HG02642 (cell line): ENCODE measurements at regions not wholly inside any gene's neighbourhood (a gene's known extent, or its start where the extent isn't known, plus 50 kb on each side); places are given as distances from the start of the nearest gene placed in this dataset.
"Not testable (repeated sequence)": the region's sequence is repeated elsewhere in the genome, so short reads cannot be mapped to it uniquely, and the experiment has no call there.

Experiments
- ATAC-seq: cut with Tn5 transposase; IDR thresholded peaks from one replicate; pipeline ENCODE4 v1.9.1; 2021; ENCODE audit warnings: mild to moderate bottlenecking; ENCODE audit not compliant: unreplicated experiment, poor library complexity

DNA sequence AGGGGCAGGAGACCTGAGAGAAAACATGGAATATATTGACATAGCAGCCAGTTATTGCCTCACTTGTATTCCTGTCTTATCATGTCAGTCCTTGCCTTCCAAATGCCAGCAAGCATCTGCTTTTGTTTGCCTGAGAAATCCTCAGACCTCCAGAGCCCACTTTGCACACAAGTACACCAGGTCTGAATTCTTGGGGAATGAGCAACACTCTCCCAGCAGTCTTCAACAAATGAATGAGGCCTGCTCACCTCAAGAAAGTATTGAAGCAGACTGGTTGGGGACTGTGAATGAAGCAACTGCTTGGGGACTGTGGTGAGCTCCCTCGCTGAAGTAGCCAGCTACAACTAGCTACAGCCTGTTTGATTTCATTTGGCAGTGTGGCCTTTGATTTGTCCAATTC, 172.8 kb upstream of the SPTLC3 start:
- ATAC-seq, result no peak

DNA sequence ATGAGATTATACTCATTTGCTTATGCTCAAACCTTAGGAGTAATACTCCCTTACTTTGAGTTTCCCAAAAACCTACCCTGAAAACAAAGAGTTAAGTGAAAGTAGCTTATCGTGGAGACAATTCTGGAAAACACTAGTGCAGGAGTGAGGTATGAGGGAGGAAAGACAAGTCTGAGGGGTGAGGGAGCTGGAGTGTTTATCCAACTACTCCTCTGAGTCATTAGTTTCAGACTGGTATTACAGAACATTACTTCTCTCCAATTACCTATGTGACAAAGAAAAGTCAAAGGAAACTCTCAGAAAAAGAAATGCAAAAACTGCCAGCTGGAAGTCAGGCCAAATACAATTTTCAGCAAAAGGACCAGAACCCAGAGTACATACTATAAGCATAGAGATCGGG, 171.1 kb upstream of the SPTLC3 start:
- no peak for ATAC-seq

DNA sequence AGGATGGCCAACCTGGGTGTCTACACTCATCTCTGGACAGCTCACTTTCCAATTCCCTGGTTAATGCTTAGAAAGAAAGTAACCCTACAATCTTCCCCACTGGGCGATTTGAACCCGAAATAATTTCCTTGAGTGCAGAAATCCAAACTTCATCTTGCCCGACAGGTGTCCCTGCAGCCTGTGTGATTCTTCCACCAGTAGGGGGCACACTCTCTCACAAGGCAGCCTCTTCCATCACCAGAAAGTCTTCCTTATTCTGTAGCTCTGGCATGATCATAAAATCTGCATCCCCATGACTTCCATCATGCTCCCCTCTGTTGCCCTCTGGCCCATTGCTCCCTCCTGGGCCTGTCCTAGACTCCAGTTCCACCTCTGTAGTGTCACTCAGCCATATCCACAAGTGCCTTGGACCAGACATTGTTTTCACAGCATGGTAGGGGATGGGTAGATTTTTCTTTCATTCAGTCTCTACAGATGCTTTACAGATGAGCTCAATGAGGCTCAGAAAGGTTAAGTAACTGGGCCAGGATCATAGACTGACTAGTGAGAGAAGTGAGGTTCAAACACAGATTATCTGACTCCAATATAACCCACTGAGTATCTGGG, 170.4 kb upstream of the SPTLC3 start:
- ATAC-seq, result no peak

DNA sequence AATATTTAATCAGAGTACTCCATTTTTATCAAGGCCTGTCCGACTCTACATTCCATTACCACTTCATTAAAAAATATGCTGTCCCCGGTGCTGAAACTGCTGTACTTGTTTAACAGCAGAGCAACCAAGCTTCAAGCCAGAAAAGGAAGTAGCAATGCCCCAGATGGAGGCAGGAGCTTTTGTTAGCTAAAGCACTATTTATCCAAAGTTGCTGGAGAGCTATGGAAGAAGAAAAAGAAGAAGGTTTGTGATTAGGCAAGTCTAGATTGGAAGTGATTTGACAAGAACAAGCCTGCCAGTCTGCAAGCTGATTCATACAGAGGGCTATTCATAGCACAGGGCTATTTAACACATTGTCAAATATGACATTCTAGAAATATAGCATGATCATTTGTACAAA, 160.9 kb upstream of the SPTLC3 start:
- no peak for ATAC-seq

DNA sequence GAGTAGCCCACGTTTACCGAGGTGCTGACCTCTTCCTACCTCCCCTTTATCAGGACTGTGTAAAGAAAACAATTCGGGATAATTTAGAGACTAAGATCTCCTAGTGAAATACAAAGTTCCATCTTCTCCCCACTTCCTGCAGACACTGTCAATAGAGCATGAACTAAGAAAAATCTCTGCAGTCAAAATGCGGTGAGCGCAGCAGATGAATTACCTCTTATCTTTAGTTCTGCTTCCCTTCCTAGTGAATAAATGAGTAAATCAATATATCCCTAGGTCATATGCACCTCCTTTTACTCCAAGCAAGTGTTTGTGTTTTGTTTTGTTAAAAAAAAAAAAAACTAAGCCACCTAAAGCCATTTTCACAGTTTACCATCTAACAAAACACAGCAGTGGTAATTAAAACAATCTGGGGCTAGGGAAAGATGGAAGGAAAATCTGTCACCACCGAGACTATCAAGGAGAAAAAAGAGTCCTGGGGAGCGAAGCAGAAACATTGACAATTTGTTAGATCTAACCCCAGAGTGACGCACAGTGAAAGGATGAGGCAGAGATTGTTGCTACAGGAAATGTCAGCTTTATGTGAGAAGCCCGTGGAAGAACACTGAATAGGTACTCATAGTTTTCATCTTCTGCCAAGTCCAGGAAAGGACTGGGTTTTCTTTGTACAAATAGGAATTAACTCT, 159.4 kb upstream of the SPTLC3 start:
- ATAC-seq, result no peak

DNA sequence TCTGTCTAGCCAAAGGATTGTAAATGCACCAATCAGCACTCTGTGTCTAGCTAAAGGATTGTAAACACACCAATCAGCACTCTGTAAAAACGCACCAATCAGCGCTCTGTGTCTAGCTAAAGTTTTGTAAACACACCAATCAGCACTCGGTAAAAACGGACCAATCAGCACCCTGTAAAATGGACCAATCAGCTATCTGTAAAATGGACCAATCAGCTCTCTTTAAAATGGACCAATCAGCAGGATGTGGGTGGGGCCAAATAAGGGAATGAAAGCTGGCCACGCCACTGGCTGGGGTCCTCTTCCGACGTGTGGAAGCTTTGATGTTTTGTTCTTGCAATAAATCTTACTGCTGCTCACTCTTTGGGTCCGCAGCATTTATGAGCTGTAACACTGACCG, 151.1 kb upstream of the SPTLC3 start:
- ATAC-seq, result not testable (repeated sequence)

DNA sequence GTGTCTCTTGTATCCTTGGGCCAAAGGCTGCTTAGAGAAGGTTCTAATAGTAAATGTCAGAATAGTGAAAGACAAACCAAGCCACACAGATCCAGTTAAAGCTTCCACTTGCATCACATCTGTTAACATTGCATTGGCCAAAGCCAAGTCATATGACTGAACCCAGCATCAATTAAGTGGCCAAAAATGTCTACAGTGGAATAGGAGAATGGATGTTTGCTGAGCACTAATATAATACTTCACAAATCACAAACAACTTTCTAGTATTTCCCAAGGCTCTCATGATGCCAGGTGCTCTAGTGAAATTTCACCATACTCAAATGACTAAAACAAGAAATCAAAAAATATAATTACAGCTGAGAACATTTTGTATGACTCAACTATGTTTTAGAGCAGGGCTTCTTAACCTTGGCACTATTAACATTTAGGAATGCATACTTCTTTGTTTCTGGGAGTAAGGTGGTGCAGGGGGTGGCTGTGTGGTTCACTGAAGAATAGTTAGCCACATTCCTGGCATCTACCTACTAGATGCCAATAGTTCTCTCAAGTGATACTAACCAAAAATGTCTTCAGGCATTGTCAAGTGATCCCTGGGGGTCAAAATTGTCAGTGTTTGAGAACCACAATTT, 148.0 kb upstream of the SPTLC3 start:
- no peak for ATAC-seq

DNA sequence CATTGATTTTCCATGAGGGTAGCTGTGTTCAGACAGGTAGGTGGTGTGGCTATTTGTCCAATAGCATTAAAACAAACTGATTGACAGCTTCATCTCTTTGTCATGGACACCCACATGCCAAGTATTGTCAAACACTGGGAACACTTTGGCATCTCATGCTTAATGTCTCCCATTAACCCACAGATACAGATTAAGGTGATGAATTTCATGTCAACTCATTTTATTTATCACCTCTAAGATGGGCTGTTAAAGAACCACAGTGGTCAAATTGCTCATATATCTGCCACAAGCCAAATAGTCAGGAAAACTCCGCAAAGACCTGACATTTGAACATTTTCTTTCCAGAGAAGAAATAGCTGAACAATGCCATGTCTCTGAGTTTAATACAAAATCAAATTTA, 139.1 kb upstream of the SPTLC3 start:
- no peak for ATAC-seq

DNA sequence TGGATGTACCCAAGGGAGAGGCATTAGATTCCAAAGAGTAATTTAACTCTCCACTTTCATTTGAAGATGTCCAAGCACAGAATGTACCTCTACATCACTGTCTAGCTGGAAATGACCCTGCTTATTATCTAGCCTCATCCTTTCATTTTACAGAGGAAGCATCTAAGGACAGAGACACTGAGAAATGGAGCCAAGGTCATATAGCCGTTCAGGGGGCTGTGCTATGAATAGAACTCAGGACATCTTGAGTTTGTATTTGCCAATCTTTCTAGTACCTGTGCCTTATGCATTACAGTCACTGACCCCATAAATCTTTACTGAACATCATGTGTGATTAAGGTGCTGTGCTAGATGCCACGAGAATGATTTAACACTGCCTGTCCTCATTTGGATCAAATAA, 138.2 kb upstream of the SPTLC3 start:
- ATAC-seq, result no peak

DNA sequence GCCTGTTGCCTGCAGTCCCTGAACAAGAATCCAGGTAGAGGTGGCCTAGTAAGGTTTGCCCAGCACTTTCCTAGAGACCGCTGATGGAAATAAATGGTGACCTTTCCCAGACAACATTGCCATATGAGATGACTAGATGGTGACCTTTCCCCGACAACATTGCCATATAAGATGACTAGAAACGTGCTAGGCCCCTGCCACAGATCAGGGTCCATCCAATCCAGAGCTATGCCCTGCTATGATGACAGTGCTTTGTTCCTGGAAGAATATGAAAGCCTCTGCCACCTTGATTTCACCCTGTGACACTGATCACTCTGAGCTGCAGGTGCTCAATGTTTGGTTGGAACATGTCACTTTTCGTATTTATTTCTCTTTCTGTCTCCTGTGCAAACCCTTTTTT, 133.8 kb upstream of the SPTLC3 start:
- ATAC-seq, result no peak

DNA sequence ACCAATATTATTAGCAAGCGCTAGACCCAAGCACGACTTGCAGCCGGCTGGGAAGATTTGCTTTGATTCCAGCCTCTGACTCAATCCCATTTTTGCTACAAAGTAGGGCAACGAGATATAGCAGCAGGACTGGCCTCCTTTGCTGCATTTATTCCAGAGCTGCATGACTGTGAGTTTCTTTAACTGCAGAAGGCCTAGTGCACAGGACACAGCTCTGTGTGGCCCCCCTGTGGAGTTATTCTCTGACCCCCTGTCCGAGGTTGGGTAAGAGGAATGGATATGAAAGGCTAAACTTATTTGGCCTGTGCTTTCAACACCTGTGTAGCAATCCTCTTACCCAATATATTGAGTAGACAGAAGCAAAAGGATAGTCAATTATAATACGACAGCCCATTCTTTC, 133.3 kb upstream of the SPTLC3 start:
- ATAC-seq, result no peak

DNA sequence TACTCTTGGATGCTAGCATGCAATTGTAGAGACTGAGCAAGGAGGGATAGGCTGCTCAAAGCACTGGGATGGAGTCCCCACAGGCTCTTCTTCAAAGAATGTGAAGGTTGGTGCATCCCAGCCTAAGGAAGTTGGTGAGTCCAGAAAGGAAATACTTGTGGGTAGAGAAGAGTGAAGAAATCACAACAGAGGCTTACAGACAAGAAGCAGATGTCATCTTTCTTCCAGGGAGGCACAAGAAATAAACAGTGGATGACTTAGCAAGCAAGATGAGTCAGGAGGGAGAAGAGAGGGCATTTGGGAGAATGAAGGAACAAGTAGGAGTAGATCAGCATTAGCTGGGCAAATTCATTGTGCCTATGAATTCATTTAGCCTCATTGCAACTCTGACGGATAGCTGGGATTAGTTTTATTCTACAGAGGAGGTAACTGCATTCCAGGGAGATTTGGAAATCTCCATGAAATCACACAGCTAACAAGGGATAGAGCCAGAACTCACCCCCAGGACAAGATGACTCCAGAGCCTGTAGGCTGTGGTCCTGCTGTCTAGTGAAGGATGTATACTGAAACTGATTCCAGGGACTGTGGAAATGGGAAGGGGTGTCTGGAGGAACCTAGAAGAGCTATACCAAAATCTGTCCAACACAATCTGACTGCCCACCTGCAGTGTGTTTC, 125.8 kb upstream of the SPTLC3 start:
- ATAC-seq, result no peak

DNA sequence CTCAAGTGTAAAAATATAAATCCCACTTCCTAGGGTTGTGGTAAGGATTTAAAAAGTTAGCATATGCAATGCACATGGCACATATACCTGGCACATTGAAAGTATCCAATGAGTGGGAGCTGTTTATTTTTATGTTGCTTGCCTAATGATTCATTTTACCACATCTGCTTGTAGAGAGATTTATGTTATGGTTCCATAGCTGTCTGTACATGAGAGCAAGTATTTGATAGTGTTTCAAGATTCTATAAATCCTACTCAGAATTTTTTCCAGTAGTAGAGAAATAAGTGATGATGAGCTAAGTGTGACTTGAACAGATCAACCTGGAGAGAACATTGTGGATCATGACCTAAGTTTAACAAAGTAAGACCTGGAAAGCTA, 125.3 kb upstream of the SPTLC3 start:
- no peak for ATAC-seq

DNA sequence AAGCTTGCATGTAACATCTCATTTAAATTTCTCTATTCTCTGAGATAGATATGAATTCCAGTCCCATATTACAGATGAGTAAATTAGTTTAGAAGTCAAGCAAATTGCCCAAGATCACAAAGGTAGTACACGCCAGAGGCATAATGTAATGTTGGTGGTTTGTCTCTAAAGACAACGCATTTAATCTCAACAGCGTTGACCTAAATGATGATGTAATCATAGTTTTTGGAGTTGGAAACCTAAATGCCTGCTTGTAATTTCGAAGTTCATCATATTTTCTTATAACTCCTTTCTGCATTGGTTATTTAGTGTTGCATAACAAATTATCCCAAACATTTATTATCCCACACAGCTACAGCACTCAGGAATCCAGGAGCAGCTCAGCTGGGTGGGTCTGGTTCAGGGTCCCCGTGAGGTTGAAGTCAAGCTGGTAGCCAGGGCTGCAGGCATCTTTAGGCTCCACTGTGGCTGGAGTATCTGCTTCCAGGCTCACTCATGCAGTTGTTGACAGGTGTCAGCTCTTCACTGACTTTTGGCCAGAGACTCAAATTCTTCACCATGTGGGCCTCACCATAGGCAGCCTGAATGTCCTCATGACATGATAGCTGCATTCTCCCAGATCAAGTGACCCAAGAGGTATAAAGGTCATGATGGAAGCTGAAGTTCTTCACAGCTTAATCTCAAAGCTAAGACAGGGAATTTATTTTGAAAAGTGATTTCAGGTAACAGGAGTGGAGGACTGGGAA, 122.0 kb upstream of the SPTLC3 start:
- ATAC-seq, result no peak

DNA sequence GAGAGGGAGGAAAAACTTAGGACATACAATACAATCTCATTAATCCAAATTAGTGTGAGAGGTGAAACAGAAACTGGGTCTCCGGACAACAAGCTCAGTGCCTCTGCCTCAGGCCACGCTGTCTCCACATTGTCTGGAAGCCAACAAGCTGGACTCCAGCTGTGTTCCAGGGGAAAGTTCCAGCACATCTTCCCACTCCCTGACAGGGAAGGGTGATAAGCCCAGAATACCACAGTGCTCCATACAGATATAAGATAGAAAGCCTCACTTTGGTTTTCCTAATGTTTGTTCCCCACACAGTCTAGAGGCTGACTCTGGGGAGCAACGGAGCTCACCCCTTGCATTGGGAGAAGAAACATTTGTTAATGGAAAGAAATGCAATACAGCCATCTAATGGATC, 117.1 kb upstream of the SPTLC3 start:
- no peak for ATAC-seq

DNA sequence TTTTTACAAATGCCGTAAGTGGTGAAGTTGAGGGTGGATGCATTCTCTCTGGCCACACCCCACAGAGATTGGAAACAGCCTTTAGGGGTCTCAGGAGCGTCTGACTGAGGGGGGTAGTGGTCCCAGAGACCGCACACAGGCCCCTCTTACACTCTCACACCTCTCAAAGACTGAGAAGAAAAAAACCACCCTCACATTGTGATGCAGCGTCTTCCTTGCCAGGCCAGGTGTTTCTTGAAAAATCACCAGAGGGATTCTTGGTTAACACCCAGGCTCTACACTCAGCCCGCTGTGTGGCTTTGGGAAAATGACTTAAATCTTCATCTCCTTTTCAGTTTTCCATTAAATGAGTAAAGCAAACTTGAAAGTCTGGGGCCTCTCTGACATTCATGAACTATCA, 115.8 kb upstream of the SPTLC3 start:
- no peak for ATAC-seq

DNA sequence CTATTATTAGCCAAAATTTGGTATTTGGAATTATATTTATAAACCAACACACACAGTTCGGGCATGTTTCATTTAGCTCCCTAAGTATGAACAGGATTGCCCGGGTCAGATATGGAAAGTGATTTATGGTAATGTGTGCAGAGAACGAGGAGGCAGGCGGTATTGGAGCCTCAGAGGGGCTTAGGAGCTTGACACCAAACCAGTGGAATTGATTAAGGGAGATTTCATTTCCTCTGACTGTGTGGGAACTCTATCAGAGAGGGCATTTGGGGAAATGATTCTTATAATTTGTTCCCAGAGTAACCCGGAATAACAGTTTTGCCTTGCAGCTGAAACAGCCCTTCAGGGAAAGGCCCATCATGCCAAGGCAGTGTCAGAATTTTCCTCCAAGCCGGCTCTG, 115.1 kb upstream of the SPTLC3 start:
- ATAC-seq, result no peak

DNA sequence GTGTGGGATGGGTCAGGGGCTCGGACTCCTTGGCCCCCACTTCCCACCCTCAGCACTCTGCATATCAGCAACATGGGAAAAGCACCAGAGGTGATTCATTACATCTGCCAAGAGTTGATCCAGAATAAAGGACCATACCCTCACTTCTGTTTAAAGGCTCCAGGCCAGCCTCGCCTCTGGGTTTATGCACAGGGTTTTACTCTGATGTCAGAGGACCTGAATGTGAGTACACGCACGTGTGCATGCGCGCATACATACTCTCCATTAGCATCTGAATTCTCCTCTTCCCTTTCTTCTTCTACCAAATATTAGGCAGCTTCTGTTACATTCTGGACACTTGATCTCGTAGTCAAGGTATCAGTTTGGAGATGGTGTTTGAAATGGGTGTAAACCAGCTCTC, 114.7 kb upstream of the SPTLC3 start:
- ATAC-seq, result no peak

DNA sequence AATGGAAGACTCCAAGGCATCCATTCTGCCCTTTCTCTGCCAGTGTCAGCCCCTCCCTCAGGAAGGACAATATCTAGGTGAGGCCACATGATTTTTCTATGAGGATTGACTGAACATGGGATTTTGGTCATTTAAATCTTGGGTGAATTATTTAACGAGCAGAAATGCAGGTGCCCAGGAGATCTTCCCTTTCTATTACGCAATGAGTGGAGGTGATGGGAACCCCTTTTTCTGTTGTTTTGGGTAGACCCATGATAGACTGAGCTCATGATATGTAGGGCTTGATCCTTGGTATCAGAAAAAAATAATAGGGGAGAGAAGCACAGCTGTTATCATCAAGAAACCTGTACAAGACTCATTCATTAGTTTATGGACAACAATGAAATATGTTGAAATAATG, 112.6 kb upstream of the SPTLC3 start:
- no peak for ATAC-seq

DNA sequence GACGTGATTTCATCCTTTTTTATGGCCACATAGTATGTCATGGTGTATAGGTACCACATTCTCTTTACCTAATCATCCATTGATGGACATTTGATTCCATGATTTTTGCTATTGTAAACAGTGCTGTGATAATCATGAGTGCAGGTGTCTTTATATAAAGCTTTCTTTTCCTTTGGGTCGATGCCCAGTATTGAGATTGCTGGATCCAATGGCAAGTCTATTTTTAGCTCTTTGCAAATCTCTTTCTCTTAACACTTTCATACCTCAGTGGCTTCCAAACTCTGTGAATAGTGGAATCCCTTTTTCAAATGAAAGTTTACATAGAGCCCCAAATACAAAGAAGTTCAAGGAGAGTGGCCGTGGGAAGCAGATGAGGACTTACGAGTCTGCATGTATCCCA, 105.8 kb upstream of the SPTLC3 start:
- ATAC-seq, result no peak

DNA sequence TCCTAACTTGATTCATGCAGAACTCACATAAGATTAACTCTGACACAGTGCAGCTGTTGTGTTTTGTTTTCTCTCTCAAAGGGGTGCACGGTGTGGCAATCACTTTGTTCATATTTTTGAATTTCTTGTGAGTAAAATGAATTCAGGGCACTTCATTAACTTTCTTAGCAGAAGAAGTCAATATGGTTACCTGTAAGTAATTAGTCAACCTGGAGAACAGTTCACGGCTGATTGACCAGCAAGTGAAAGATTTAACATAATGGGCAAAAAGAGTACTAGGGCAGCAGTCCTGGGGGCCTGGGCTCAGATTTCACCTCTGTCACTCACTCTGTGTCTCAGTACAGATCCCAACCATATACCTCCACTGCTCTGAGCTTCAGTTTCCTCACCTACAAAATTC, 102.4 kb upstream of the SPTLC3 start:
- no peak for ATAC-seq
